GOT3 (cell line): ENCODE measurements at regions not wholly inside any gene's neighbourhood (a gene's known extent, or its start where the extent isn't known, plus 50 kb on each side); places are given as distances from the start of the nearest gene placed in this dataset.

Source experiments
- DNase-seq: peaks from one replicate; lab custom pipeline; 2025; ENCODE audit warnings: mixed read lengths; lab: John Stamatoyannopoulos, UW

- DNase-seq: no peak
These were observed 182.0 kb upstream of the SMIM23 start for GRCh38 chr5:171603591-171603990.

DNA sequence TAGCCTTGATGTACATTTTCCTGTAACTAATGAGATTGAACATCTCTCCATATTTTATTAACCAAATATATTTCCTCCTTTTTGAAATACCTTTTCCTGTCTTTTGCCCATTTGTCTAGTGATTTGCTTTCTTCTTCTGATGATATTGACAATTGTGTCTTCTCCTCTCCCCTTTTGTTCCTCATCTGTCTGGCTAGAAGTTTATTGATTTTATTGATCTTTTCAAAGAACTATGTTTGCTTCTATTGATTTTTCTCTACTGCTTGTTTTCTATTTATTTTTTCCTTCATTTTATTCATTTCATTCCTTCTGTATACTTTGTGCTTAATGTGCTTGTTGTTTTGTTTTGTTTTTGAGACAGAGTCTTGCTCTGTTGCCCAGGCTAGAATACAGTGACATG is 181.4 kb upstream of the SMIM23 start:
- no peak for DNase-seq

- no peak for DNase-seq
These were observed 179.1 kb upstream of the SMIM23 start for GRCh38 chr5:171606414-171607024.

GRCh38 chr5:171607863-171608262 is 177.8 kb upstream of the SMIM23 start:
- DNase-seq: no peak

DNA sequence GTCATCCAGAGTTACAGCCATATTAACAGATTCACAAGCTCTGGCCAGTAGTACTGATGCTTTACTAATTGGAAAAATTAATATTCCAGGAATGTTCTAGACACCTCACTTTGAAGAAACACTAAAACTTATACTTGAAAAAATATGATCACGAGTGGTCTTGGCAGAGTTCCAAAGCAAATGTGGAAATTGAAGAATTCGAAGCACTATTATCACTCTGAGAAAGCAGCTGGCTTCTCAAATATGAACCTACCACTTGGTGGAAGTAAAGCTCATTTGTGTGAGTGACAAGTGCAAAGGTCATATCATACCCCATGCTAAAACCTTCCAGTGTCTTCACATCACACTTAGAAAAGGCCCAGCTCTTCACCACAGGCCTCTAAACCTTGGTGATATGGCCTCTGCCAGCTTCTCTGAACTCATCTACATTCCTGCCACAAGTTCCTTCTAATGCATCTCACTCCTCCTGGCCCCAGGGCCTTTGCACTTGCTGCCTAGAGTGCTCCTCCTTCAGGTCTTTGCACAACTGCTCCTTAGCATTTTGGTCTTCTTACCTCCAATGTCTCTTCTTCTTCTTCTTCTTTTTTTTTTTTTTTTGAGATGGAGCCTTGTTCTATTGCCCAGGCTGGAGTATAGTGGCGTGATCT is 175.7 kb upstream of the SMIM23 start:
- no peak for DNase-seq

- no peak for DNase-seq
These were observed 174.9 kb upstream of the SMIM23 start for GRCh38 chr5:171610686-171611085.

GRCh38 chr5:171612749-171613148 is 172.9 kb upstream of the SMIM23 start:
- DNase-seq: no peak

GRCh38 chr5:171614511-171614910 is 171.1 kb upstream of the SMIM23 start:
- no peak for DNase-seq

GRCh38 chr5:171614971-171615653 is 170.5 kb upstream of the SMIM23 start:
- no peak for DNase-seq

- DNase-seq: no peak
These were observed 169.6 kb upstream of the SMIM23 start for GRCh38 chr5:171615705-171616640.

- DNase-seq: no peak
These were observed 168.4 kb upstream of the SMIM23 start for GRCh38 chr5:171617266-171617665.

- no peak for DNase-seq
These were observed 167.6 kb upstream of the SMIM23 start for GRCh38 chr5:171617817-171618591.

DNA sequence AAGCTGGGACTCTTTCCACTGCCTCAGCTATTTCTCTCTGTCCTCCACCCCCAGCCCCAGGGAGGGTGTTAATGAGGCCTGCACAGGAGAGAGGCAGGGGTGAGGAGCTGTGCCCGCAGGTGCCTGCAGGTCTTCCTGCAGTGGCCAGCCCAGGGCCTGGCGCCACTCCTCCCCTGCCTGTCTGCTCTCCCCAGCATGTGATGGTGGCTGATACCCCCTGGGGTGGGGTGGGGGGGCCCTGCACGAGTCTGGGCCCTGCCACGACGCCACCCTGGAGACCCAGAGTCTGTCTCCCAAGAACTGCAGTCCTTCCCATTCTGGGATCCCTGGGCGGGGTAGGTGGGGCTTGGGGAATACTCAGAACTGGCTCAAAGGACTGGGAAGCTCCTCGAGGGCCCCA is 166.4 kb upstream of the SMIM23 start:
- DNase-seq: no peak

GRCh38 chr5:171619744-171620143 is 165.9 kb upstream of the SMIM23 start:
- no peak for DNase-seq

GRCh38 chr5:171622010-171622409 is 163.6 kb upstream of the SMIM23 start:
- no peak for DNase-seq

DNA sequence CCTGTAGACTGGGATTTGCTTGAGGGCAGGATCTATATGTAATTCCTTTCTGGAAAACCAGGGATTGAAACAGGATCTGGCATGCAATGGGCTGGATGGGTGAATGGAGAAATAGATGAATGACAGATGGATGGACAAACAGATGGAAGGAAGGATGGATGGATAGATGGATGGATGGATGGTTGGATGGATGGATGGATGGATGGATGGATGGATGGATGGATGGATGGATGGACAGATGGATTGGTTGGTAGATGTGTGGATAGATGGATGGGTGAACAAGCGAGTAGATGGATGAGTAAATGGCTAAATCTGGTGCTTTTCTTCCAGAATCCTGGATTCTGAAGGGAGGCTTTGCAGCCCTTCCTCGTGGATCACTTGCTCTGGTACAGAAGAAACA is 162.5 kb upstream of the SMIM23 start:
- DNase-seq: no peak

DNA sequence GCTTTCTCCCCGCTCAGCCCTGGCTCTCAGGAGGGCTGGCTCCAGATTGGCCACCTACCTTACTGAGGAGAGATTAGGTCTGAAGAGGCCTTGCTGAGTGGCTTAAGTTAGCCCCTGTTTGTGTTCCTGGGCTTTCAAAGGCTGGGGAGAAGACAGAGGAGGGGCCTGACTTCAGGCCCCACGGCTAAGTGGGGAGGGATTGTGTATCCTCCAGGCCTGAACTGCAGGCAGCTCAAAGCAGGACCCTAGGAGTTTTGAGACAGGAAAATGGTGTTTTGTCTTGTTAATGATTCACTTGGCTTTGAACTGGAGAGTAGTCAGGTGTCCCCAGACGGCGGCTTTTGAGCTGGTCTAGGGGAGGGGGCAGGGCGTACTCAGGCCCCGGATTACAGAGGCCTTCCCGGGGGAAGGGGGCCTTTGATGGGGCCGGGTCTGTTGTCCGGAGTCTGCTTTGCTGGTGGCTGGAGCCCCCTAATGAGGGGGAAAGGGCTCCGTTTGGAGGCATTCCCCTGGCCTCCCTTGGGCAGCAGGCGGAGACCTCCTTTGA is 162.0 kb upstream of the SMIM23 start:
- DNase-seq: no peak

DNA sequence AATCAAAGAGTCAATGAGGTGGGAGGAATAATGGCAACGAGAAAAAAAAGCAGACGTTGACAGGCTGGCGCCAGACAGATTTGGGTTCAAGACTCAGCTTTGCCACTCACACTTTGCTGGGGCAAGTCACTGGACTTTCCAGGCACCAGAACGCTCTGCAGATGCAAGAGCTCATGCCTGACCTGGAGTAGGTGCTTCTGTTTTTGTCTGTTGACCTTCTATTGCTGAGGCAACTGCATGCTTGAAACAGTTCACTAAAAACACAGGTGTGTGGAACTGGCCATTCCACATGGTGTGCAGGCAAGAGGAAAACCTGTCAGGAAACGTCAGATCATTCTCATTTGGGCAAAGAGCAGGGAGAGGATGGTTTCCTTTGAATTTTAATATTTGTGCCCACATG is 161.2 kb upstream of the SMIM23 start:
- no peak for DNase-seq

- DNase-seq: no peak
These were observed 160.0 kb upstream of the SMIM23 start for GRCh38 chr5:171625646-171626045.

- DNase-seq: no peak
These were observed 157.5 kb upstream of the SMIM23 start for GRCh38 chr5:171627936-171628632.

DNA sequence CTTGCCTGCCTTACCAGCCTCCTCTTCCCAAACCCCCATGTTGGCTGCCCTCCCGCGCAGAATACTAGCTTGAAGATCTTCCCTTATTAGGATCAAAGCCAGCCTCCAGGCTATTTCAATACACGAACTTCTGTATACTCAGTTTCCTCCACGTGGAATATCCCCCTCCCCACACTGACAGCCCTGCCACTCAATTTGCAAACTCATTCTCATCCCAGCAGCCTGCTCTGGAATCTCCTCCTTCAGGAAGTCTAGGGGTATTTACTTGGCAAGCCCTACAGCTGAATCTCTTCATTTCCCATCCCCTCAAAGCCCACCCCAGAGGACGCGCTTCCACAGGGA is 157.0 kb upstream of the SMIM23 start:
- no peak for DNase-seq
